Body of pancreas (tissue), 4 donors: ENCODE measurements at regions not wholly inside any gene's neighbourhood (a gene's known extent, or its start where the extent isn't known, plus 50 kb on each side); places are given as distances from the start of the nearest gene placed in this dataset.

Source experiments
- CTCF ChIP-seq, 7 experiments: fragments of 450-650 bp in 4 of 7; fragments of 200-600 bp in 3 of 7; sonication (generic) in 3 of 7; IDR thresholded peaks; one replicate each; pipeline ENCODE4 v1.5.1; 2016 to 2019; ENCODE audit warnings: antibody characterized with exemption in 7 of 7
- POLR2A ChIP-seq, 3 donors: fragments of 450-650 bp; IDR thresholded peaks; one replicate each; pipeline ENCODE4 v1.6.1; 2016; ENCODE audit warnings: antibody characterized with exemption in 3 of 3, mild to moderate bottlenecking in 2 of 3

- TF ChIP-seq CTCF (IDR thresholded peaks at IDR 0.05) (no peak), POLR2A (IDR thresholded peaks at IDR 0.05) (no peak)
These were observed 361.1 kb upstream of the DDHD1 start for GRCh38 chr14:53514197-53514596.
